ENCODE measurements at regions not wholly inside any gene's neighbourhood (a gene's known extent, or its start where the extent isn't known, plus 50 kb on each side); places are given as distances from the start of the nearest gene placed in this dataset.
"Not testable (repeated sequence)": the region's sequence is repeated elsewhere in the genome, so short reads cannot be mapped to it uniquely, and the experiment has no call there.

DNA sequence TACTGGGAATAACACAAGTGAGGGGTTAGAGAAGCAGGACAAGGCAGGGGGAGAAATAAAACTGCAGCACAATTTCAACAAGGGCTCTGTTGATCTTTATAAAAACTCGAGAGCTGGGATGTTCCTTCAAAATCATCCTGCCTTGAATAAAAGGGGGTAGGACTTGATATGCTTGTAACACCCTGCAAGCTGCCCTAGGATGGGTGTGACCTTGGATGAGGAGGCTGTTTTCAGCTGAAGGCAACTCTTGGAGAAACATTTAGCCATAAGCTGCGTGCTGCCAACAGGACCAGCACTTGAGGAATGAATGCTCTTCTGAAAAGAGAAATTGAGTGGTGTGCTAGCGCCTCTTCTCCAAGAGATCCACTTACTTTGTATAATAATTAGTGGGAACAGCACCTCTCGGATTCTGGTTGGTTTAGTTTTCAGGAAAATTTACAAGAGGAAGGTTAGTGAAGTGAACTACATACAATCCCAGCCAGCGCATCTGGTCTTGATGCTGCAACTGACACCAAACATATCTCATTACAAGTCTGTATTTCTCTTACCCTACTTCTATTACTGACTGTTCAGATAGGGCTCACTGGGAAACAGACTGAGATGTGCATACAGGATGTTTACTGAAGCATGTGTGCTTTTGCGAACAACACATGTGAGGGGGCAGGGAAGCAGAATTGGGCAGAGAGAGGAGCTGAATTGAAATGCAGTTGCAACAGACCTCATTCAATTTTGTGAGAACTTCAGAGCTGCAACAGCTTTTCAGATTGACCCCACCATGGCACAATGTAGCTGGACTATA is 643.0 kb upstream of the GOLIM4 start:
- DNase-seq: no peak

DNA sequence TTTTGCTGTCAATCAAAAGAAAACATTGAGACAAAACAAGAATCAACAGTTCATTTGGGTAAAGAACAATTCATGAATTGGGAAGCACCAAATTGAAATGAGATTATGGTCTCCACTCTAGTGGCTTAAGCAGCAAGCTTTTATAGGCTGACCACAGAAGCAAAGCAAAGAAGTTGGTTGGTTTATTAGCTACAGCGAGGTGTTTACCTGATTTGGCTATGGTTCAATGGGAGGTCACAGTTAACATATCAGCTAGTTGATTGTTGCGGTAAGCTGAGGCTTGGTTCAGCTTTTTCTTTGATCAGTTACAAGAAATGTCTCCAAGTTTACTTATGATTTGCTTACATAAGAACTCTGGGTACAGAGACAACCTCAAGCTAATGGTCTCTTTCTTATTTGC is 640.5 kb upstream of the GOLIM4 start:
- DNase-seq: no peak

DNA sequence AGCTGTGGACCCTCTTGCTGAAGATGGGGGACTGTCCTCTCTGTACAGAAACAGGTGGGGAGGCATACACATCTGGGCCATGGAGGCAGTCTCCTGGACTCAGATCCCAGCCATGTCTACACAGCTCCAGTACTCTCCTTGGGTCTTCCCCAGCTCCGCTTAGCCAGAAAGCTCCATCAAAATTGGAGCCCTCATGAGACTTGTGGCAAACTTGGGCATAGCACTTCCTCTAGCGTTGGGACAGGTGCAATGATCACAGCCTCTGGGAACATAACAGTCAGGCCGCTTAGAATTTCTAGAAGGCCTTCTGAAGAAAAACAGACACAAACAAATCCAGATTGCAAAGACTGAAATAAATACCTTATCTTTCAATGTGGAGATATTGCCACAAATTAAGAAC is 634.3 kb upstream of the GOLIM4 start:
- no peak for DNase-seq

DNA sequence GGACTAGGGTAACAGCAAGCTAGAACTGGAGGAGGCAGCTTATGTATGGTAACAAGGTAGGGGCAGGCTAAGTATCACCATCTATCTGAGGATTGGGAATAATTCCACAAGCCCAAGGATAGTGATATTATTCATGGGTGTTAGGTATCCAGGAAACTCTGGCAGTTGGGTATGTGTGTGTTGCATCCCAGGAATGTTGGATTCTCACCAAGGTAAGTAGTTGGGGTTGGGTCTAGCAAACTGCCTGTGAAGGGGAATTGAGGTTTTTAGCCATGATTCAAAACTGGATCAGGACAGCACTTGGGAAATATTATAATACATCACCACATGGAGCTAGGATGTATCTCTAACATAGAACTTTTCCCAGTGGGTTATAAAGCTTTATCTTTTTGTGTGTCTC is 626.4 kb upstream of the GOLIM4 start:
- DNase-seq: no peak

DNA sequence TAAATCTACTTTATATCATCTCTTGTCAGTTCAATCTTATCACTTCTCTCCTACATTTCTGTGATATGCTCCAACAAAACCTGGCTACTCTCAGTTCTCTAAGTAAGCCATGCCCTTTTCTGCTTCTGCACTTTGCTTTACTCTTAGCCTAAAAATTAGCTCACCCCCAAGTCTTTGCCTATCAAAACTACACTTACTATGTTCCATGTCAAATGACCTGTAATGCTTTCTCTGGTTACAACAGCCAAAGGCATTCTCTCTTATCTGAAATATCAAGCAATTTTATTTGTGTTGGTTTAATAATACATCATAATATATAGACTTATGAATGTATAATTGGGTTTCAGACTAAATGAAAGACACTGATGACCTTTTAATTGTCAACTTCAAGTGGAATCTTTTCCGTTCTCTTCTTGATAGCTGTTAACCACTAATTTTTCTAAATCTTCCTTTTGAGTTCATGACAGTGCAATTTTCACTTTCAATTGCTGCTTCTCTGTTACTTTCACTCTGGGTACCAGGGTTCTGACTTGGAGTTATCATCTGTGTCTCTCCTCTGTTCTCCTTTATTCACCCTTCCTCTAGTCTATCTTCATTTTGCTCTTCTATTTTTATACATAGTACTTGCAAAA is 619.0 kb upstream of the GOLIM4 start:
- no peak for DNase-seq

DNA sequence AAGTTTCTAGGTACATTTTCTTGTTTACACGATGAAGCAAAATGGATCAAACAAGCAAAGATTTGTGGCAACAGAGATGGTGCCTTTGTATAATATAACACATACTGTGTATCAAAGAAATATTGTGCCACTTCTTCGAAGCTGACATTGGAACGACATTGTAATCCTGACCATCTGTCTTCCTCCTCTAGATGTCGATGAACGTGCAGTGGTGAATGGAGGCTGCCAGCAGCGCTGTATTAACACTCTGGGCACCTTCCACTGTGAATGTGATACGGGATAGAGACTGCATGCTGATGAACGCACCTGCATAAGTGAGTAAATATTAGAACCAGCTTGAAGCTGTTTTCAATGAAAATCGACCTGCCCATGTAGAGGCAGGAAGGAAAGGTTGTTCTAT is 613.3 kb upstream of the GOLIM4 start:
- no peak for DNase-seq

DNA sequence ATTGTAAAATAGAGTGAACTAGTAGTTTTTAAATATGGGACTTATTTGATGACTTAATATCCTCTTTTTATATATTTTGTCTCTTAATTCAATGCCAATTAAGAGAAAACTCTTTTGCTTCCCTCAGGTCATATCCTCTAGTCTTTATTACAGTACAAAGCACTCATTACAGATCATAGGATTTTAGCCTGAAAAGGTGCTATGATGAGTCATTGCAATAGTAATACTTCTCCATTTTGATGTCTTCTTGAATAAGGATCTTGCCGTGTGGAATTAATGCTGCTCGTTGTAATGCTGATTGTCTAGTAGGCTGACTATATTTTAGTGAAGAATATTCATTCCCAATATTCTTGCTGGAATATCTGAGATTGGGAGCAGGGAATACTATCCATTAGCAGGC is 612.2 kb upstream of the GOLIM4 start:
- no peak for DNase-seq

DNA sequence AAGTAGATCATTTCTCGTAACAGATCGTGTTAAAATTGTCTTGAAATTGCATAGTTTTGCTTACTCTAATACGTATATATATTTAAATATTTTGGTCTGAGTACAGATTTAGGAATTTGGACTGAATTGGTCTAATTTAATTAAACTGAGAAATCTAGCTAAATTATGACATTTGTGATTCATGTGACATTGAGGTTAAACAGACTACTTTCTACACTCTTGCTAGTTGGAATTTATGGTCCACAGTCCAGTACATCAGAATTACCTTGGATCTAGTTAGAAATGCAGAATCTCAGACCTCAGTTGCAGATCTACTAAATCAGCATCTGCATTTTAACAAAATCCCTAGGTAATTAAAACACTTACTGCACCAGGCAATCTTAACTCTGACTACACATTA is 609.7 kb upstream of the GOLIM4 start:
- no peak for DNase-seq

DNA sequence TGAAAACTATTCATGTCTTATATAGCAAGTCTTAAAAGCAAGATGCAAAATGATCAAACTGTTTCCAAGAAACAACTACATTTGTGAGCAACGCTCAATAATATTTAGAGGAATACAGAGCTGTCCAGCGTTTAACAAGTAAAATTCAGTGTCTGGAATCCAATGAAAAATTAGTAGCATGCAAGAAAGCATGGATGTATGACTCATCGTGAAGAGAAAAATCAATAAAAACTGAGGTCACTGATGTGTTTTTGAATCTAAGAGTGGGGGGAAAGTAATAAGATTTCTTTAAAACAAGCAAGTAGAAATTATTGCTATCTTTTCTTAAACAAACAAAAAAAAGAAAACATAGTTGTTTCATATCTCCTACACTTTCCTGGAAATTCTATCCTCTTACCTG is 600.3 kb upstream of the GOLIM4 start:
- no peak for DNase-seq

DNA sequence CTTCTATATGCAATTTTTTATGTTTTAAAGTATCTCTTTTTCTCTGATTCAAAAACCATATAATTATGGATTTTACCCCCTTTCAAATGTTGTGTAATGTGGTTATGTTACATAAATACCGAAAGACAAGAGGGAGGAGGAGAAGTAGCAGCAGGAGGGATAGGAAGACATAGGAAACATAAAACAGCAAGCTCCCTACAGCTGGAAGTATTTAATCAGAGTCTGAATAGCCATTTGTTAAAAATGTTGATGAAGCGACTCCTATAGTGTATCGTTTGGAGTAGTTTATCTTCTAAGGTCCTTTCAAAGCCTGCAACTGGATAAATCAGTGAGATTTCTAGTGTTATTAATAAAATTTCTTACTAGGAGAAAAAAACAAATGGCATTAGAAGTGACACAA is 598.1 kb upstream of the GOLIM4 start:
- no peak for DNase-seq

DNA sequence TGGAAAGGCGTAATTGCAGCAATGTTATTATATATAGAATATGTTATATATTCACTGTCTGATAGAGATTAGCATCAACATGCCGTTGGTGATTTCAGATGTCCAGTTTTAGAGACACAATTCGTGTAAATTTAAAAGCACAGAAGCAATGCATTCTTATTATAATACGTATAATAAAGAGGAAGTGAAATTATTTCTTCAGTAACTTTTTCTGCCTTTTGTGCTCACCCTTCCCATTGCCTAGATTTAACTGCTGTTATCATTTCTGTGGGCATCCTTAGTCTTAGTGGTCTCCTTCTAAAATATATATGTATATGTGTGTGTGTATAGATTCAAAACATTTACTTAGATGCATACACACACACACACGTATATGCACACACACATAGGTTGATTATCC is 592.5 kb upstream of the GOLIM4 start:
- DNase-seq: no peak

DNA sequence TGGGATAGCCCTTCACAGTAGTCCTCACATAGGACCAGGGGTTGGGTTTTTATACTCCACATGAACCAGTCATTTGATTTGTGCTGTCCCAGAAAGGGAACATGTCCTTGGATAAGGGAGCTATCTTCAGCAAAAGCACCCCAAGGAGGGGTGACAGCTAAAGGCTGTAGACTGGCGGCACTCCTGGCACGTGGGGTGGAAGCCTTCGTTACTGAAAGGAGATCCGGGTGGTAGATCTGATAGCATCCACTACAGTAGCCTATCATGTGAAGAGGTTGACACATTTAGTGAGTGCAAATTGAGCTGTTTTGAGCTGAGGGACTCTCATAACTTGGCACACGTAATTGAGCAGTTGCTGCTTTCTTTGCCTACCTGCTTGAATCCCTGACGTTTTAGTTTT is 588.8 kb upstream of the GOLIM4 start:
- no peak for DNase-seq

DNA sequence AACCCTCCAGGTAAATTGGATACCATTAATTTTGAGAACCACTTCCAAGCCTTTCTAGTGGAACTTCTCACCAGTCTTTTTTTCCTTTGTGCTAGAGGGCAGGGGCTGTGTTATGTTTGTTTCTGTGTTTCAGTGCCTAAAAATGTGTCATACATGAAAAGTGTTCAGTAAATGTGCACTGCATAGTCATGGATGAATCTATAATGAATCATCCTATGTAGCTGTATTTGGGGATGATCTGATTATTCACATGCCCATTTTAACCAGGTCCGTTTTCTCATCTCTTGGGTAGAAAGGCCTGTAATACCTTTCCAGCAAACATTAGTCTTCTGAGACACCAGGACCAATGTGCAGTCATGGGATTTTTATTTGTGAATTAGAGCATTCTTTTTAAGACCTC is 583.0 kb upstream of the GOLIM4 start:
- no peak for DNase-seq

DNA sequence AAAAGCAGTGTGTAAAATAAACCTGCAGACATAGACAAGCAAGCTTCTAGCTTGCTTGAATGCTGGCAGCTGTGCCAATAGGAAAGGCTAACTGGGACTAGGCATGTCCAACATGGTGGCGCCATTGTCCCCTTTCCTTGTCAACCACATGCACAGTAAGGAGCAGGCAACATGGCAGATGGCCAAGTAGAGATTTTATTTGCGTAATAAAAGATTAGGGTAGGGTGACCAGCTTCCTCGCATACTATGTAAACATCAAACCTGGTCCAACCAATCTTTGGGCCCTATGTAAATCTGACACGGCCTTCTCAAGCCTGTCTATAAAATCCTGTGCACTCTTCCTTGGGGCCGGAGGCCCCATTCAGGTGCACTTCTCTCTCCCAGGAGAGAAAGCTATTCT is 575.4 kb upstream of the GOLIM4 start:
- DNase-seq: no peak

DNA sequence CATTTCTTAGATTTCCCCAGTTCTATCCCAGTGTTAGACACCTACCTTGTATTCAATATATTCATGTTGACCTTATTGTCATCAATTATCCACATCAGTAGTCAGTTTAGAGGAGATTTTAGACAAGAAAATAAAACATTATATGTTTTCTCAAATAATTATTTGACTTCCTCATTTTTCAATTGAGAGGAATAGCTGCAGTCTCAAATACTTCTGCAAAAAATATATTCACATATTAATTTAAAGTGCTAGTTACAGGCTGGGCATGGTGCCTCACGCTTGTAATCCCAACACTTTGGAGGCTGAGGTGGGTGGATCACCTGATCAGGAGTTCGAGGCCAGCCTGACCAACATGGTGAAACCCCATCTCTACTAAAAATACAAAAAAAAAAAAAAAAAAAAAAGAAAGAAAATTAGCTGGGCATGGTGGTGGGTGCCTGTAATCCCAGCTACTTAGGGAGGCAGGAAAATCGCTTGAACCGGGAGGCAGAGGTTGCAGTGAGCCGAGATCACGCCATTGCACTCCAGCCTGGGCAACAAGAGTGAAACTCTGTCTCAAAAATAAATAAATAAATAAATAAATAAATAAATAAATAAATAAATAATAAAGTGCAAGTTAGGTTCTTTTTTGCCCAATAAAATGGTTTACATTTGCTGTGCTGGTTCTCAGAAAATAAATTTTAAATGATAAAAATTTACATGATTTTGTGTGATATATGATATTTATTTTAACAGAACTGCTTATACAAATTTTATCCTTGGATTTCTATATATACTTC is 565.3 kb upstream of the GOLIM4 start:
- DNase-seq: not testable (repeated sequence)

DNA sequence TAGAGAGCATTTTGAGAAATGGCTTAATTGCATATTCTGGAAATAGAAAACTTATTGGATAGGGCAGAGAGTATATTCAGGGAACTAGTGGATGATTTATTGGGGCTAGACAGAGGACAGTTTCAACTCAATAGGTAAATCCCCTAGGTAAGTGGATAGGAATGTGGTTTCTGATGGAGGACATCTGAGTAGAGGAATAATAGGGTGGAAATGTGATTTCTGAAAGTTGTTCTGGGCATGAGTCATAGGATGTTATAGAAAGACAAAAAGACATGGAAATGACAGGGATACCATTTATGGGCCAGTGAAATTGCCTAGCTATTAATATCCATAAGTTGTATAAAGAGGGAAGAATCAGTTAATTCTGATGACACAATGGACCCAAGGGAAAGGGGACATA is 563.3 kb upstream of the GOLIM4 start:
- DNase-seq: no peak

DNA sequence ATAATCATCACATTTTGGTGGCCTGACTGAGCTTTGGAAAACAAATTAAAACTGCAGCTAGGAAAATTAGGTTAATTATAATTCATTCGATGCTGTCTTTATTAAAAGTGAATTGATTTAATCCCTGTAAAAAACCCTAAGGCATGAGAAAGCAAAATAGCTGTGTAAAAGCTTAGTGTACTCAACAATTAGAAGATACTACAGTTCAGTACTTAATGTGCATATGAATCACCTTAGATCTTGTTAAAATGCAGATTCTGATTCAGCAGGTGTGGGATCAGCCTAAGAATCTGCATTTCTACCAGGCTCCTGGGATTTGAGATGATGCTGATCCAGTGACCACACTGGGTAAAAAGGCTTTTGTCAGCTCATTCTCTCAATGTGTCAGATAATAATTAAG is 559.9 kb upstream of the GOLIM4 start:
- DNase-seq: no peak

DNA sequence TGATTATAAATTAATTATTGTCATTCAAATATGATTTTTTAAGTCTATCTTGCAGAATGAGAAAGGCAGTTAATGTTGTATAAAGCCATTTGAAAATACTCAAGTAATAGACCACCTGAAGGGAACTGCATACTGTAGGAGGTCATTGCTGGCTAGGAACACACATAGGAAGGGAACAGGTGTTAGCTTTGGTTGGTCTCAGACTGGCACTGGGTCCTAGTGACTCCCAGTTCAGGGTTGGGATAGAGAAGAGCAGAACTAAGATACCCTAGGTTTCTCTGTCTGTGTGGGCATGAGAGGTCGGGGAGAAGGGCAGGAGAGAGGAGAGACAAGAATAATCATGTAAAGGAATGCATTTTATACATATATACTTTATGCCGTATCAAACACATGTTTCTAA is 559.0 kb upstream of the GOLIM4 start:
- DNase-seq: no peak

DNA sequence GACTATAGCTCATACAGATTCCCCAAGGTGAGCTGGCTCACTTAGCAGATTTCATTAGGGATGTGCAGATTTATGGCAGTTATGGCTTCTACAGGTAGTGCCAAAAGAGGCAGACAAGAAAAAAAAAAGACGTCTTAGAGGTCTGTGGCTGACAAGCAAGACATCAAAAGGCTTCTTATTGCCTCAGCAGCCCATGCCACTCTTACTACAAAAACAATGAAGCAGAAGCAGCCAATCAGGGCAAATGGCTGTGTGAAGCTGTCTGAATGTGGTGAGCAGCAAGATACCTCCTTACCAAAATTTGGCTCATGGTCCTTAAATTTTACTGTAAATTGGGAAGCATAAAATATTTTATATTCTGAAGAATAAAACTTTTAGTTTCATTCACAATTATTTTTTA is 557.5 kb upstream of the GOLIM4 start:
- no peak for DNase-seq

DNA sequence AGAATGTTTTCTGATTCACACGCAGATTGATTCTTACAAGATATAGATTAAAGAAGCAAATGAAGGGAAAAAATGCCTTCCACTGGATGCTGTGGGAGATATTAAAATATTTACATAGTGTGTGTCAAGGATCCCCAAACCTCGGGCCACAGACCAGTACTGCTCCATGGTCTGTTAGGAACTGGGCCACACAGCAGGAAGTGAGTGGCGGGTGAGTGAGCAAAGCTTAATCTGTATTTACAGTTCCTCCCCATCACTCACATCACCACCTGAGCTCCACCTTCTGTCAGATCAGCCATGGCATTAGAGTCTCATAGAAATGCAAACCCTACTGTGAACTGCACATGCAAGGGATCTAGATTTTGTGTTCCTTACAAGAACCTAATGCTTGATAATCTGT is 552.6 kb upstream of the GOLIM4 start:
- DNase-seq: no peak

DNA sequence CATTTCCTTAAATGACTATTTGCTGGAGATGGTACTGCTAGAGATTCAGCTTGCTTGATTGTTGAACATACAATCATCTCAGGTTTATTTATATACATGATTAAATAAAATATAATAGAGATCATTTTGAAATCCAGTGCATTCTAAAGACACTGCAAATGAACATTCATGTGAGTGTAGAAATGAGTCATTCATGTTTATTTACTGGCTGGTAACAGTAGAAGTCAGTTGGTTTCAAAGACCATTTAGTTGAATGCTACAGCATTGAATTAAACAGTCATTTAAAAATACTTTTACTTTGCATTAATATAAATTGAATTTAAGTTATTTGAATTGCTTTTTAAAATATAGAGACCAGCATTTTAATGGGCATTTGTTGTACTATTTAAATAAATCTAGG is 551.9 kb upstream of the GOLIM4 start:
- no peak for DNase-seq

DNA sequence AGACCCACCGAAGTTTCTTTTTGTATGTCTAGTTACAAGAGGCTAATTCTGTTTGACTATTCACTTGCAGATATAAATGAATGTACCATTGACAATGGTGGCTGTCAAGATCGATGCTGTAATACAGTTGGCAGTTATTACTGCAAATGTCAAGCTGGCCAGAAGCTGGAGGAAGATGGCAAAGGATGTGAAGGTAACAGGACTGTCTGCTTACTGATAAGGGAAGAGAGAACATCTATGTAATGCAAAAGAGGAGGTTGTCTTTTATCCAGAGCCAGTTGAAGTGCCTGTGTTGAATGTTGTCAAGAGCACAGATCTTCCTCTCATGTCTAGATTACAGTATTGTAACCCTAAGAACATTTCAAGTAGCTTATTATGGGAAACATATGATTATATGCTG is 549.5 kb upstream of the GOLIM4 start:
- DNase-seq: no peak

DNA sequence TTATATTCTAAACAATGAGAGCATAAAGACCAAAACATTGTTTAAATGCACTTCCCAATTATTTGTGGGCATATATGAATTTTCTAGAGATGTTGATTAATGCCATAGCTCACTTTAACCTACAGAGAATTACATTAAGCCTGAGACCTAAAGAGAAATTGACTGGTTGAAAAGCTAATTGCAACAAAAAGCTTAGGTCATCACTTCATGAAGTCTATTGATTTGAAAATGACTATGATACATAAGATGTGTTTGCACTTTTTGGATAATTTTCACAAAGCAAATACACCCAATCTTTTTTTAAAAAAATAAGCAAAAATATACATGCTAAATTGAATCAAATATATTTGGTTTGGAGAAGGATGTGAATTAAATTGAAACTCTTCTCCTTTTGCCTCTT is 532.8 kb upstream of the GOLIM4 start:
- no peak for DNase-seq

DNA sequence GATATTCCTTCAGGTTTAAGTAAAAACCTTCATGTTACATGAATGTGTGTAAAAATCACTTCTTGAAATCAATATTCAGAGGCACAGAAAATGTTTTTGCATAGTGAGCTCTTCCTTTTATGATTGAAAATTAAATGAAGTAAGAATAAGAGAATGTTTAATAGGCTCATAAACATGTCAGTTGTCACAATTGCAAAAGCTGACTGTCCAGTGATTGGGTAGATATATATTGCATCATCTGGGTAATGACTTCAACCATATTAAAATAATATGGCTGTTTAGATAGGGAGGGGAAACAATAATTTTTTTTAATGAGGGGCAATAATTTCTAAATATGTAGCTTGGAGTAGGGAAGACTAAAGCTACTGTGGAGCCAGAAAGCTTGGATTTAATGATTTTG is 529.8 kb upstream of the GOLIM4 start:
- DNase-seq: no peak
